Superior temporal gyrus (tissue), 1 donor: ENCODE measurements at regions not wholly inside any gene's neighbourhood (a gene's known extent, or its start where the extent isn't known, plus 50 kb on each side); places are given as distances from the start of the nearest gene placed in this dataset.
A peak's percentile ranks its signal among the peaks of the same experiment; 100 is the strongest.
"Not testable (repeated sequence)": the region's sequence is repeated elsewhere in the genome, so short reads cannot be mapped to it uniquely, and the experiment has no call there.

Experiments
- DNase-seq: peaks from one replicate; pipeline ENCODE4 v3.0.0-alpha.2; 2016; ENCODE audit errors: extremely low spot score

DNA sequence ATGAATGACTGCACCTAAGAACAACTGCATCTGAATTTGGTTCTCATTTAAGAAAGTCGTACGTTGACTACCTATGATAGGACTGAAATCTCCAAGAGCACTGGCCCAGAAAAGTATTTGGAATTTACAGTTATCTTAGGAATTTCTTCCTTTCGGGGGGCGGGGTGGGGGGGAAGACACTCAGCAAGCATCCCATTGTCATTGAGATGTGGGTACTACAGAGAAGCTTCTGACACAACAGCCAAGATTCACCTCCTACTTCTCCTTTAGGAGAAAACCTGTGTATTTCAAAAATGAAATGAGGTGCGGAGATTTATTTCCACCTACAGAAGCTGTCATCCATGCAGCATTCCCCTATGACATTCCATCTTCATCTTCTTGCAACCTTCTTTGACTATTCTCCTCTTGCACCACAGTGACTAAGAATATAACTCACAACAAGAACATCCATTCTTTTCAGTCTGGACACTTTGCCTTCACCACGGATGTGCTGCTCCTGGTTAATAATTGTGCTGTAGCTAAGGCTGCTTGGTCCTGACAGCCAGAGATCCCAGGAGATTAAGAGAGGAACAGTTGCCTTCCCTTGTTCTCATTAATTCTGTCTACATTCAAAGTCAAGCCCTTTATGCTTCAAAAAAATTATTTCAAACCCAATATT is 98.4 kb upstream of the FRMD4A start:
- DNase-seq: no peak

- DNase-seq: no peak
Observed at GRCh38 chr10:14425034-14425433, 94.3 kb upstream of the FRMD4A start.

- DNase-seq: no peak
Observed at GRCh38 chr10:14423111-14423744, 92.5 kb upstream of the FRMD4A start.

- no peak for DNase-seq
Observed at GRCh38 chr10:14422431-14422830, 91.7 kb upstream of the FRMD4A start.

DNA sequence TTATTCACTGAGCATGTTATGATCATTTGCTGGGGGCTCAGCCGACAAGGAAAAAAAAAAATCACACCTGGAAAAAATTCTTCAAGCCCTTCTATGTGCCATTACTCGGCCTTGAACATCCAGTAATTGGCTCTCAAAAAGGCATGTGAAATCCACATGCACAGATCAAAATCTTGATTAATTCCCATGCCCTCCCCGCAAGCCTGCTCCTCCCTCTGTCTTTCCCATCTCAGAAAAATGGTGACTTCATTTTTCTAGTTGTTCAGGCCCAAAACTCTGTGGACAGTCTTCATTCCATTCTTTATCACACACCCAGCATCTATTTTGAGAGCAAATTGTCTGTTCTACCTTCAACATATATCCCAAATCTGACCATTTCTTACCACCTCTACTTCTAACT is 91.2 kb upstream of the FRMD4A start:
- no peak for DNase-seq

DNA sequence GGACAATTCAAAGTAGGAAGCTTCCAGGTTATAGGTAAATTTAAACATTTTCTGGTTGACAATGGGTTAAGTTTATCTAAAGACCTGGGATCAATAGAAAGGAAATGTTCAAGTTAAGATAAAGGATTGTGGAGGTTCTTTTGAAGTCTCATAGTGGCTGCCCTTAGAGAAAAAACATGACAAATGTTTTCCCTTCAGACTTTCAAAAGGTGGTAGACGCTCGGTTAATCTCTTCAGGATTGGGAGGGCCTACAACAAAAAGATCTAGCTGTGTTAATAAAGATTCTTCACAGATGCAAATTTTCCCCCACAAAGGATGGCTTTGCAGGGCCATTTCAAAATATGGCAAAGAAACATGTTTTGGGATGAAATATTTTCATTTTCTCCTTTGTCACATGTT is 86.6 kb upstream of the FRMD4A start:
- DNase-seq: not testable (repeated sequence)

DNA sequence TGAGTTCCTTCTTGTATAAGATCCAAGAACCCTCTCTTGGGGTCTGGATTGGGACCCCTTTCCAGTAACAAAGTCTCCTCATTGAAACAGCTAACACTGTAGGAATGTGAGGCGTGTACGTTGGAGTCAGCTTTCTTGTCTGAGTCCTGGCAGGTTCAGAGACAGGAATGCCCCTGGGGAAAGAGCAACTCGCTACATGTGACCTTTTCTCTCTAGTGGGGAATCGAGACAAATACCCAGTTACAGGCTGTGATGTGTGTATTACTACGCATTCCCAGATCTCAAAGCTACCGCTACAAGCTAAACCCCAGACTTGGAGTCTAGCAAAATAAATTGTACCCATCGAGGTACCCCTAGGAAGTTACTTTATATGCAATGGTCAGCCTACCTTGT is 85.6 kb upstream of the FRMD4A start:
- no peak for DNase-seq

GRCh38 chr10:14415676-14416307 is 85.1 kb upstream of the FRMD4A start:
- DNase-seq: no peak

- no peak for DNase-seq
Observed at GRCh38 chr10:14414901-14415300, 84.2 kb upstream of the FRMD4A start.

- no peak for DNase-seq
Observed at GRCh38 chr10:14413523-14413922, 82.8 kb upstream of the FRMD4A start.

GRCh38 chr10:14412624-14413023 is 81.9 kb upstream of the FRMD4A start:
- DNase-seq: no peak

DNA sequence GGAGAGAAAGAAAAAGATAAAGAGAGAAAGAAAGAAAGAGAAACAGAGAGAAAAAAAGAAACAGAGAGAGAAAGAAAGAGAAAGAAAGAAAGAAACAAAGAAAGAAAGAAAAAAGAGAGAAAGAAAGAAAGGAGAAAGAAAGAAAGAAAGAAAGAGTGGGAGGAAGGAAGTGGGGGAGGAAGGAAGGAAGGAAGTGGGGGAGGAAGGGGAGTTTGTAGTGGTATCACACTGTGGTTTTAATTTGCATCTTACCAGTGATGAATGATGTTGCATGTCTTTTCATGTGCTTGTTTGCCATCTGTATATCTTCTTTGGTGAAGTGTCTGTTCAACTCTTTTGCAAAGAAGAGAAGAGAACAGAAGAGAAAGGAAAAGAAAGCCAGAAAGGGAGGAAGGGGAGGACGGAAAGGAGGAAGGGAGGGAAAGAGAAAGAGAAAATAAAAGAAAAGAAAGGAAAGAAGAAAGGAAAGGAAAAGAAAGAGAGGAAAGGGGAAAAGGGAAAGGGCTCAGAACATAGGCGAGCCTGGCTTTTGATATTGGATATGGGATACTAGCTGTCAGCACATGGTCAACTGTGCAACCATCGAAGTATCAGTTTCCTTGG is 79.2 kb upstream of the FRMD4A start:
- DNase-seq: no peak

DNA sequence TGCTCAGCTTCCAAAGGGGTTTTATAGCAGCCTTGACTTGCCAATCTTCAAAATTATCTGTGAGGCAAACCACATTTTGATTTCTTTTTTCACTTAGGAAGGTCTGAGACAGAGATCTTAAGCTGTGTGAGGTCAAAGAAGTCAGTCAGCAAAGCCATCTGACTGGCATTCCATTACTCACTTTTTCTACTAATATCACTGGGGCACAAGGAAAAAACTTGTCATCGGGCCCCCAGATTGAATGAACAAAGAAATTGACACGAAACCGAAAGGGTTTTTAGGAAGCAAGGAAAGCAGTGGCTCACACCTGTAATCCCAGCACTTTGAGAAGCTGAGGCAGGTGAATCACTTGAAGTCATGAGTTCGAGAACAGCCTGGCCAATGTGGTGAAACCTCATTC is 78.5 kb upstream of the FRMD4A start:
- DNase-seq: no peak

DNA sequence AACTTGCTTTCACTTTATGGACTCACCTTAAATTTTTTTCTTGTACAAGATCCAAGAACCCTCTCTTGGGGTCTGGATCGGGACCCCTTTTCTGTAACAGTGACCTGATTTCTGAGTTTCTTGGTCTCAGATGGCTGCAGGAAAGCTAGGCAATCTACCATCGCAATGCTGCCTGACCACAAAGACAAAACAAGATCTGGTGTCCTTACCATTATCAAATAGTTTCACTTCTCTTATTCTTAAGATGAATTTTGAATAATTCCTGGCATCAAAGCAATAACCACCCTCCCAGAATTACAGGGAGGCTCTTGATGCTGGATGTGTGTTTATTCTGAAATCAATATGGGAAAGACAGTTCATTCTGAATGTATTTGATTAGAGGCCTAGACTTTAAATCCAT is 77.4 kb upstream of the FRMD4A start:
- DNase-seq: no peak

DNA sequence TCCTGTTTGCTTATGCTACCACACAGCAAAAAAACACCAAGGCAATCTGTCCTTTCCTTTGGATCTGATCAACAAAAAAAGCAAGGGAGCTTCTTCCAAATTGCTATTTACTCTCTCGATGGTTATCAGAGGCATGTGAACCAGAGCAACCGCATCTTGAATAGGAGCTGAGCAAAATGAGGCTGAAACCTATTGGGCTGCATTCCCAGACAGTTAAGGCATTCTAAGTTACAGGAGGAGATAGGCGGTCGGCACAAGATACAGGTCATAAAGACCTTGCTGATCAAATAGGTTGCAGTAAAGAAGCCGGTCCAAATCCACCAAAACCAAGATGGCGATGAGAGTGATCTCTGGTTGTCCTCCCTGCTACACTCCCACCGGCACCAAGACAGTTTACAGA is 76.8 kb upstream of the FRMD4A start:
- DNase-seq: no peak

GRCh38 chr10:14405076-14406065 is 74.6 kb upstream of the FRMD4A start:
- DNase-seq: peak; percentile 57

- DNase-seq: no peak
Observed at GRCh38 chr10:14403881-14404623, 73.3 kb upstream of the FRMD4A start.

DNA sequence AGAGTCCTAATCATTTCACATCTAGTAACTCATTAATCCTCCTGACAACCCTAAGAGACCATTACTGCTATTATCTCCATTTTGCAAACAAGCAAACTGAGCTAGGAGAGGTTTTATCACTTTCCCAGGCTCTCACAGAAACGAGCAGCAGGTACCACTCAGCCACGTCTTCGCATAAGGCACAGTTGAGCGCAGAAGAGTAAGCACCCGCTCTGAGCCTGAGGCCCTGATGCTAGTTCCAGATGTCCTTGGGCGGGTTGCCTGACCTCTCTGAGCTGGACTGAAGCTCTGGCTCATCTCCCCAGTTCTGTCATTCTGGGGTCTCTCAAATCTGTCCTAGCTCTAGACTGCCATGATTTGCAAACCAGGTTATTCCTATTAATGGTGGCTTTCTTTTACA is 72.6 kb upstream of the FRMD4A start:
- DNase-seq: no peak

- DNase-seq: no peak
Observed at GRCh38 chr10:14399641-14400040, 68.9 kb upstream of the FRMD4A start.

DNA sequence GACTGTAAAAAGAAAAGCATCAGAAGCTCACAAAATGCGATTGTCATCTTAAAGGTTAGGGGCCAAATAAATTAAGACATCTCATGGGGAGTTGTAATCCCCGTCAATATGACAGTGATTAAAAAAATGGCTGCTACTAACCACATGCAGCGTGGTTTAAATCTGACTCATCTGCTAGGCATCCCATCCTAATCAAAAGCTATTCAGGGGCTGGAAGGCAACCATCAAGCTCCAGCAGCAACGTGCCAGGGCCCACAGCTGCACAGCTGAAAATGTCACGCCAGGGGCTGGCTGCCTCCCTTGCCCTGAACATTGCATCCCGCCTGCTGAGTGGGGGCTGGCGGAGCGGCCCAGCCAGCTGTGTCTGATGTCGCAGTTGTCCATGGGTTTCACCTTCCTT is 66.3 kb upstream of the FRMD4A start:
- DNase-seq: peak; percentile 85
